H9 (cell line): ENCODE measurements at regions not wholly inside any gene's neighbourhood (a gene's known extent, or its start where the extent isn't known, plus 50 kb on each side); places are given as distances from the start of the nearest gene placed in this dataset.

Source experiments
- DNase-seq: peaks from one replicate; pipeline ENCODE4 v3.0.0-alpha.2; 2017
- H2AFZ ChIP-seq: one replicate; pipeline ENCODE4 v1.6.1; 2013; ENCODE audit warnings: mild to moderate bottlenecking, low read length, control low read depth, moderate library complexity
- H2AK5ac ChIP-seq: 2 replicates; pipeline ENCODE4 v1.6.1; 2013; ENCODE audit warnings: low read length, control low read depth, mixed read lengths; ENCODE audit not compliant: insufficient read length
- H2BK120ac ChIP-seq: one replicate; pipeline ENCODE4 v1.6.1; 2013; ENCODE audit warnings: low read depth, mild to moderate bottlenecking, low read length, control low read depth, inconsistent platforms; ENCODE audit not compliant: poor library complexity, severe bottlenecking
- H2BK12ac ChIP-seq: 2 replicates; pipeline ENCODE4 v1.6.1; 2013; ENCODE audit warnings: low read length, control low read depth, mixed read lengths, low read depth; ENCODE audit not compliant: insufficient read length
- H2BK15ac ChIP-seq: 2 replicates; pipeline ENCODE4 v1.6.1; 2013; ENCODE audit warnings: low read depth, low read length, control low read depth
- H2BK20ac ChIP-seq: one replicate; pipeline ENCODE4 v1.6.1; 2013; ENCODE audit warnings: low read depth, mild to moderate bottlenecking, low read length, control low read depth, inconsistent platforms; ENCODE audit not compliant: poor library complexity, severe bottlenecking
- H2BK5ac ChIP-seq: 2 replicates; pipeline ENCODE4 v1.6.1; 2013; ENCODE audit warnings: low read length, control low read depth, mixed read lengths; ENCODE audit not compliant: insufficient read length
- H3K14ac ChIP-seq: 2 replicates; pipeline ENCODE4 v1.6.1; 2013; ENCODE audit warnings: low read length, control low read depth; ENCODE audit not compliant: insufficient read depth
- H3K18ac ChIP-seq: 2 replicates; pipeline ENCODE4 v1.6.1; 2013; ENCODE audit warnings: low read depth, mild to moderate bottlenecking, mixed read lengths, low read length, control low read depth; ENCODE audit not compliant: insufficient read length
- H3K23ac ChIP-seq: 2 replicates; pipeline ENCODE4 v1.6.1; 2013; ENCODE audit warnings: low read length, control low read depth, mixed read lengths, low read depth; ENCODE audit not compliant: insufficient read length
- H3K23me2 ChIP-seq: 2 replicates; pipeline ENCODE4 v1.6.1; 2013; ENCODE audit warnings: low read depth, mild to moderate bottlenecking, mixed read lengths, low read length, control low read depth; ENCODE audit not compliant: insufficient read length, poor library complexity, severe bottlenecking
- H3K27ac ChIP-seq: 2 replicates; pipeline ENCODE4 v1.5.1; 2013; ENCODE audit warnings: low read length, control low read depth, mixed read lengths, low read depth; ENCODE audit not compliant: insufficient read length
- H3K27me3 ChIP-seq: 2 replicates; pipeline ENCODE4 v1.6.1; 2013; ENCODE audit warnings: low read length, control low read depth, inconsistent platforms; ENCODE audit not compliant: insufficient read depth
- H3K4ac ChIP-seq: 2 replicates; pipeline ENCODE4 v1.6.1; 2013; ENCODE audit warnings: low read depth, mild to moderate bottlenecking, control low read depth, inconsistent platforms, low read length, moderate library complexity
- H3K4me1 ChIP-seq: 2 replicates; pipeline ENCODE4 v1.6.1; 2013; ENCODE audit warnings: low read length, control low read depth, inconsistent platforms; ENCODE audit not compliant: insufficient read depth
- H3K4me2 ChIP-seq: 2 replicates; pipeline ENCODE4 v1.6.1; 2013; ENCODE audit warnings: low read length, control low read depth, mixed read lengths; ENCODE audit not compliant: insufficient read length, insufficient read depth
- H3K56ac ChIP-seq: 2 replicates; pipeline ENCODE4 v1.6.1; 2013; ENCODE audit warnings: low read depth, mild to moderate bottlenecking, mixed read lengths, low read length, control low read depth; ENCODE audit not compliant: insufficient read length
- H3K79me1 ChIP-seq: 2 replicates; pipeline ENCODE4 v1.6.1; 2013; ENCODE audit warnings: low read depth, mild to moderate bottlenecking, moderate library complexity, low read length, control low read depth, inconsistent platforms; ENCODE audit not compliant: insufficient read depth, poor library complexity, severe bottlenecking
- H3K79me2 ChIP-seq: 2 replicates; pipeline ENCODE4 v1.6.1; 2013; ENCODE audit warnings: low read length, control low read depth, inconsistent platforms; ENCODE audit not compliant: insufficient read depth
- H3K9ac ChIP-seq: 2 replicates; pipeline ENCODE4 v1.6.1; 2013; ENCODE audit warnings: low read length, control low read depth, mixed read lengths; ENCODE audit not compliant: insufficient read length; ENCODE audit errors: extremely low read depth
- H3K9me3 ChIP-seq: one replicate; pipeline ENCODE4 v1.6.1; 2013; ENCODE audit warnings: low read depth, low read length, inconsistent platforms; ENCODE audit not compliant: control insufficient read depth
- H3T11ph ChIP-seq: one replicate; pipeline ENCODE4 v1.6.1; 2013; ENCODE audit warnings: mild to moderate bottlenecking, low read length, control low read depth, inconsistent platforms
- H4K20me1 ChIP-seq: one replicate; pipeline ENCODE4 v1.6.1; 2013; ENCODE audit not compliant: control insufficient read depth, insufficient read length, insufficient read depth
- H4K5ac ChIP-seq: 2 replicates; pipeline ENCODE4 v1.6.1; 2013; ENCODE audit warnings: low read depth, mild to moderate bottlenecking, mixed read lengths, low read length, control low read depth; ENCODE audit not compliant: insufficient read length
- H4K8ac ChIP-seq: replicated peaks from 2 replicates; pipeline ENCODE4 v1.6.1; 2013; ENCODE audit warnings: low read length, control low read depth, mixed read lengths, low read depth; ENCODE audit not compliant: insufficient read length
- H4K91ac ChIP-seq: 2 replicates; pipeline ENCODE4 v1.6.1; 2013; ENCODE audit warnings: low read depth, mild to moderate bottlenecking, moderate library complexity, mixed read lengths, low read length, control low read depth; ENCODE audit not compliant: insufficient read length
- H3K27ac Mint-ChIP-seq, 3 experiments: 2 replicates in 2 of 3; 3 replicates in 1 of 3; pipeline ENCODE4 v1.8.0; 2020 to 2021; ENCODE audit warnings: mixed read lengths in 3 of 3, mild to moderate bottlenecking in 1 of 3, moderate library complexity in 1 of 3
- H3K27me3 Mint-ChIP-seq: 2 replicates; pipeline ENCODE4 v1.8.0; 2021; ENCODE audit warnings: low read depth, mild to moderate bottlenecking, moderate library complexity, mixed read lengths
- H3K36me3 Mint-ChIP-seq, 3 experiments: 2 replicates in 2 of 3; 3 replicates in 1 of 3; pipeline ENCODE4 v1.8.0; 2020 to 2021; ENCODE audit warnings: low read depth in 3 of 3, mixed read lengths in 3 of 3; ENCODE audit not compliant: insufficient read depth in 1 of 3
- H3K4me1 Mint-ChIP-seq, 2 experiments: 2 replicates each; pipeline ENCODE4 v1.8.0; 2020; ENCODE audit warnings: mixed read lengths in 2 of 2
- H3K4me3 Mint-ChIP-seq, 2 experiments: 2 replicates in 1 of 2; 3 replicates in 1 of 2; pipeline ENCODE4 v1.8.0; 2020 to 2021; ENCODE audit warnings: mild to moderate bottlenecking in 2 of 2, mixed read lengths in 2 of 2, moderate library complexity in 1 of 2
- H3K9me3 Mint-ChIP-seq, 2 experiments: 2 replicates in 1 of 2; 3 replicates in 1 of 2; pipeline ENCODE4 v1.8.0; 2020; ENCODE audit warnings: mild to moderate bottlenecking in 2 of 2, mixed read lengths in 2 of 2, moderate library complexity in 1 of 2
- CTCF ChIP-seq: fragments of 200-600 bp; sonication (generic); conservative IDR thresholded peaks from 3 replicates; pipeline ENCODE4 v1.8.0; 2021; ENCODE audit warnings: antibody characterized with exemption, mild to moderate bottlenecking
- WGBS: extraction: QIAGEN DNeasy Blood & Tissue Kit; methylation state at CpG from one replicate; pipeline ENCODE4 v1.1.7; 2013; ENCODE audit warnings: missing lambda C conversion rate, low lambda C conversion rate, mixed read lengths; ENCODE audit not compliant: insufficient read length; ENCODE audit errors: extremely low coverage; 5-methylcytosine and 5-hydroxymethylcytosine counted together

GRCh38 chr5:24145806-24146205, 499.0 kb downstream of the CDH10 start:
- Mint-ChIP-seq H3K4me1 (no peaks in the 10 kb centered on the region), H3K36me3 (no peaks in the 10 kb centered on the region), H3K4me3 (no peak overlapping the region), H3K27me3 (no peaks in the 10 kb centered on the region), H3K9me3 (no peaks in the 10 kb centered on the region; a peak in 1 of 5 replicates), H3K27ac (no peak overlapping the region)
- Histone ChIP-seq H3K14ac (no peak overlapping the region), H2BK20ac (no peak overlapping the region), H3T11ph (no peak overlapping the region), H3K56ac (no peak overlapping the region), H2BK12ac (no peak overlapping the region), H2AFZ (no peak overlapping the region), H4K8ac (no peak overlapping the region), H2BK5ac (no peak overlapping the region), H3K27ac (no peak overlapping the region), H3K9ac (no peak overlapping the region), H4K91ac (no peak overlapping the region), H4K20me1 (no peaks in the 10 kb centered on the region), H3K4me2 (no peak overlapping the region), H3K9me3 (no peaks in the 10 kb centered on the region), H3K23ac (no peak overlapping the region), H3K79me2 (no peaks in the 10 kb centered on the region), H2BK15ac (no peak overlapping the region), H4K5ac (no peak overlapping the region), H3K4ac (no peak overlapping the region), H2BK120ac (no peak overlapping the region), H3K18ac (no peak overlapping the region), H3K23me2 (no peaks in the 10 kb centered on the region), H3K27me3 (no peaks in the 10 kb centered on the region), H2AK5ac (no peak overlapping the region), H3K79me1 (no peaks in the 10 kb centered on the region), H3K4me1 (no peaks in the 10 kb centered on the region)
- TF ChIP-seq CTCF, result no peak
- no peak for DNase-seq
- WGBS, result no CpG with 5 or more reads among the region's 2 CpGs
